ENCODE measurements at regions not wholly inside any gene's neighbourhood (a gene's known extent, or its start where the extent isn't known, plus 50 kb on each side); places are given as distances from the start of the nearest gene placed in this dataset.

GRCh38 chrX:128906753-128907152 lies 616.5 kb downstream of the SMARCA1 start:
- H2AFZ ChIP-seq = no peak overlapping the region
- no peak overlapping the region for H3K27ac ChIP-seq
- WGBS (ENCODE audit: low lambda C conversion rate, missing lambda C conversion rate) = 55% methylated on average over 5 of the region's 5 CpGs
- no peaks in the 10 kb centered on the region for H3K27me3 ChIP-seq
- no peaks in the 10 kb centered on the region for H3K9me3 ChIP-seq (ENCODE audit: low read depth)
- no peak for TF ChIP-seq CTCF (IDR thresholded peaks at IDR 0.05; ENCODE audit: poor library complexity)
- no peak for TF ChIP-seq EZH2 (IDR thresholded peaks at IDR 0.05; ENCODE audit: borderline replicate concordance)
- no peak for TF ChIP-seq EZH2phosphoT487 (IDR thresholded peaks at IDR 0.05; ENCODE audit: low read depth, severe bottlenecking, unreplicated experiment)
- H4K20me1 ChIP-seq (ENCODE audit: insufficient read depth, poor library complexity, severe bottlenecking) = no peaks in the 10 kb centered on the region
- no peaks in the 10 kb centered on the region for H3K9me2 ChIP-seq (replicated peaks; ENCODE audit: insufficient read depth)
- H3K4me2 ChIP-seq = no peak overlapping the region
- no peak overlapping the region for H3K4me3 ChIP-seq
- no peak for DNase-seq (ENCODE audit: low spot score)
- H3K36me3 ChIP-seq (replicated peaks; ENCODE audit: insufficient read depth, low read depth) = no peaks in the 10 kb centered on the region
- no peaks in the 10 kb centered on the region for H3K4me1 ChIP-seq (ENCODE audit: insufficient read depth)
- no peaks in the 10 kb centered on the region for H3K79me2 ChIP-seq

GRCh38 chrX:128901018-128901417 lies 622.3 kb downstream of the SMARCA1 start:
- Histone ChIP-seq H2AFZ (no peak overlapping the region), H3K4me2 (no peak overlapping the region), H3K79me2 (no peaks in the 10 kb centered on the region), H4K20me1 (ENCODE audit: insufficient read depth, poor library complexity, severe bottlenecking) (no peaks in the 10 kb centered on the region), H3K4me3 (no peak overlapping the region), H3K27ac (no peak overlapping the region), H3K9me2 (replicated peaks; ENCODE audit: insufficient read depth) (no peaks in the 10 kb centered on the region), H3K9me3 (ENCODE audit: low read depth) (no peaks in the 10 kb centered on the region), H3K4me1 (ENCODE audit: insufficient read depth) (no peaks in the 10 kb centered on the region), H3K36me3 (replicated peaks; ENCODE audit: insufficient read depth, low read depth) (no peaks in the 10 kb centered on the region), H3K27me3 (no peaks in the 10 kb centered on the region)
- 84% methylated on average over 2 of the region's 2 CpGs for WGBS (ENCODE audit: low lambda C conversion rate, missing lambda C conversion rate)
- DNase-seq (ENCODE audit: low spot score) = no peak
- TF ChIP-seq CTCF (IDR thresholded peaks at IDR 0.05; ENCODE audit: poor library complexity) = no peak
- no peak for TF ChIP-seq EZH2phosphoT487 (IDR thresholded peaks at IDR 0.05; ENCODE audit: low read depth, severe bottlenecking, unreplicated experiment)
- TF ChIP-seq EZH2 (IDR thresholded peaks at IDR 0.05; ENCODE audit: borderline replicate concordance) = no peak

- Histone ChIP-seq H3K27me3 (no peaks in the 10 kb centered on the region), H3K9me3 (ENCODE audit: low read depth) (no peaks in the 10 kb centered on the region), H3K36me3 (replicated peaks; ENCODE audit: insufficient read depth, low read depth) (no peaks in the 10 kb centered on the region), H3K4me3 (no peak overlapping the region), H3K4me2 (no peak overlapping the region), H4K20me1 (ENCODE audit: insufficient read depth, poor library complexity, severe bottlenecking) (no peaks in the 10 kb centered on the region), H3K4me1 (ENCODE audit: insufficient read depth) (no peaks in the 10 kb centered on the region), H2AFZ (no peak overlapping the region), H3K9me2 (replicated peaks; ENCODE audit: insufficient read depth) (no peaks in the 10 kb centered on the region), H3K79me2 (no peaks in the 10 kb centered on the region), H3K27ac (no peak overlapping the region)
- no peak for DNase-seq (ENCODE audit: low spot score)
- WGBS (ENCODE audit: low lambda C conversion rate, missing lambda C conversion rate) = 84% methylated on average over 3 of the region's 3 CpGs
- TF ChIP-seq CTCF (IDR thresholded peaks at IDR 0.05; ENCODE audit: poor library complexity) = no peak
- TF ChIP-seq EZH2phosphoT487 (IDR thresholded peaks at IDR 0.05; ENCODE audit: low read depth, severe bottlenecking, unreplicated experiment) = no peak
- TF ChIP-seq EZH2 (IDR thresholded peaks at IDR 0.05; ENCODE audit: borderline replicate concordance) = no peak
These were observed 625.7 kb downstream of the SMARCA1 start for GRCh38 chrX:128897621-128898020.

GRCh38 chrX:128891554-128891953 lies 631.7 kb downstream of the SMARCA1 start:
- no peaks in the 10 kb centered on the region for H3K36me3 ChIP-seq (replicated peaks; ENCODE audit: insufficient read depth, low read depth)
- H3K4me3 ChIP-seq = no peak overlapping the region
- no peak overlapping the region for H2AFZ ChIP-seq
- no peaks in the 10 kb centered on the region for H4K20me1 ChIP-seq (ENCODE audit: insufficient read depth, poor library complexity, severe bottlenecking)
- H3K9me2 ChIP-seq (replicated peaks; ENCODE audit: insufficient read depth) = no peaks in the 10 kb centered on the region
- no peaks in the 10 kb centered on the region for H3K27me3 ChIP-seq
- H3K79me2 ChIP-seq = no peaks in the 10 kb centered on the region
- H3K4me1 ChIP-seq (ENCODE audit: insufficient read depth) = no peaks in the 10 kb centered on the region
- no peaks in the 10 kb centered on the region for H3K9me3 ChIP-seq (ENCODE audit: low read depth)
- TF ChIP-seq CTCF (IDR thresholded peaks at IDR 0.05; ENCODE audit: poor library complexity) (no peak), EZH2 (IDR thresholded peaks at IDR 0.05; ENCODE audit: borderline replicate concordance) (no peak), EZH2phosphoT487 (IDR thresholded peaks at IDR 0.05; ENCODE audit: low read depth, severe bottlenecking, unreplicated experiment) (no peak)
- DNase-seq (ENCODE audit: low spot score) = no peak
- H3K27ac ChIP-seq = no peak overlapping the region
- WGBS (ENCODE audit: low lambda C conversion rate, missing lambda C conversion rate) = 82% methylated on average over 7 of the region's 7 CpGs
- no peak overlapping the region for H3K4me2 ChIP-seq

Measured in hepatocyte (in vitro differentiated cells).